CD4-positive, alpha-beta T cell treated with Interleukin-10 for 1 hour (primary cell): ENCODE measurements at regions not wholly inside any gene's neighbourhood (a gene's known extent, or its start where the extent isn't known, plus 50 kb on each side); places are given as distances from the start of the nearest gene placed in this dataset.
"Not testable (repeated sequence)": the region's sequence is repeated elsewhere in the genome, so short reads cannot be mapped to it uniquely, and the experiment has no call there.

Experiments used
- DNase-seq: peaks from one replicate; pipeline ENCODE4 v3.0.0-alpha.2; 2020

DNA sequence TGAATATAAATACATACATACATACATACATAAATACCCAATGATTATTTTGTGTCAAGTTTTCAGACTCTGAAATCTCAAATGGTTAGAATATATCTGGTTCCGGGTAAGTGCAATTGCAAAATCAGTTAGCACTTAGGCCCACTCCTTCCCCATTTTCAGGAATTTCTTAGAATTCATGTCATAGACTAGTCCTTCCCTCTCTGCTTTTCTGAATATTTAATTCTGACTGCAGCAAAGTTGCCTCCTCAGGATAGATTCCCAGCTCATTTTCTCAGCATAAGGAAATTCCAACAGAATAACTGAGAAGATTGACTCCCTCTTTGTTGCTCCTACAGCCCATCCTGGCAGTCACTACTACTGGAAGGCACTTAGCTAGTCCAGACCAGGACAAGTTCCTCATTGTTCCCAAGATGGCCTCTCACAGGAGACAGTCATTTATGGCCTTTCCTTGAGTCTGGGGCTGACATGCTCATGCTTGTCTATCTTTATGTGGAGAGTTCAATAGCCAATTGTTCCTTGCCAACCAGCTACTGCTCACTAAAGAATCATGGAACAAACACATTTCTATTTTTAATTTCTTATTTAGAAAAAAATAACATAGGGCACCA lies 142.9 kb upstream of the ITGB1 start:
- DNase-seq, result no peak

DNA sequence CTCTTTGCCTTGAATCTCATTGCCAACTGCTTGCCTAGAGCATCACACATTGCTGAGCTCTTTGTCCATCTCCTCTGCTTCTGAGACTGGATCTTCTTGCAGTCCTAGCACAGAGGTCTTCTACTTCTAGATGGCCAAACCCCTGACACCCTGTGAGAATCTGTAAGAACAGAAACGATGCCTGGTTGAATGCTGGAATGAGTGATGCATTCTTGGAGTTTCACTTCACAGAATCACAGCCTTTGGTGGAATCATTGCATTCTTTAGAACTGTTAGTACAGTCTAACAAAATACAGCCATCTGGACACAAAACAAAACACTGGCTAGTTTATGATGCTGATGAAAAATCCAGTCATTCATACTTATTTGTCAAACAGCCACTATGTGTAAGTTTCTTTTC lies 141.7 kb upstream of the ITGB1 start:
- DNase-seq, result no peak

DNA sequence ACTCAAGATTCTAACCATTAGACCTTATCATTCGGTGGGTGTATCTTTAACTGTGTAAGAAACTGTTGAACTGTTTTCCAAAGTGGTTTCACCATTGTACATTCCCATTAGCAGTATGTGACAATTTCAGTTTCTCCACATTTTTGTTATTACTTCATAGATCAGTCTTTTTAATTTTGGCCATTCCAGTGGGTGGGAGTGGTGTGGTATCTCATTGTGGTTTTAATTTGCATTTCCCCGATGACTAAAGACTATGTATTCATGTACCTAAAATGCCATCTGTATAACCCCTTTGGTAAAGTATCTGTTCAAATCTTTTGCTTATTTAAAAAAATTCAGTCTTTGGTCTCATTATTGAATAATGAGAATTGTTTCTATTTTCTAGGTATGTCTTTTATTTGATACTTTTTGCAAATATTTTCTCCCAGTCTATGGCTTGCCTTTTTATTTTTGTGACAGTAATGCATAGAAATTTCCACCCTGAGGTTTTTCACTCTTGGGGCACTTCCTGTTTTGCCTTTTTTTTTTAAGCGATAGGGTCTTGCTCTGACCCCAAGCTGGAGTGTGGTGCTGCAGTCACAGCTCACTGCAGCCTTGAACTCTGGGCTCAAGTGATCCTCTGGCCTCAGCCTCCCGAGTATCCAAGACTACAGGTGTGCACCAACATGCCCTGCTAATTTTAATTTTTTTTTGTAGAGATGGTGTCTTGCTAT lies 141.1 kb upstream of the ITGB1 start:
- DNase-seq, result no peak

GRCh38 chr10:33095867-33096815 lies 138.1 kb upstream of the ITGB1 start:
- no peak for DNase-seq

GRCh38 chr10:33094263-33095051 lies 136.4 kb upstream of the ITGB1 start:
- no peak for DNase-seq

GRCh38 chr10:33093362-33093761 lies 135.3 kb upstream of the ITGB1 start:
- DNase-seq, result no peak

DNA sequence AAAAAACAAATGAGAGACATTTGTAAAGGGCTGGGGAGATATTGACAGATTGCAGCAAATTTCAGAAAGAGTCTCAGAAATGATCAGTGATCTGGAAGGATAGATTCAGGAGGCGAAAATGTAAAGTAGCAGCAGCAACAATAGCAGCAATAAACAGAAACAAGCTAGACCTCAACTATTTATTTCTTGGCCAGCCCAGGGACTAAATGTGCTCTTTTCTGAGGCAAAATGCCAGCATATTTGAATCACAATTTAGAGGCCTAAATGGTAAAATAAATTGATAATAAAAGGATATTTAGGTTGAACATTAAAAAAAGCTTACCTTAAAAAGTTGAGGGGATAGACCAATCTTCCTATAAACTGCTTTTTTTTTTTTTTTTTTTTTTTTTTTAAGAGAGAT lies 134.6 kb upstream of the ITGB1 start:
- DNase-seq, result no peak

- DNase-seq, result no peak
Measured at GRCh38 chr10:33091201-33091600, 133.2 kb upstream of the ITGB1 start.

- no peak for DNase-seq
Measured at GRCh38 chr10:33088990-33089389, 131.0 kb upstream of the ITGB1 start.

- DNase-seq, result no peak
Measured at GRCh38 chr10:33087922-33088321, 129.9 kb upstream of the ITGB1 start.

- peak; percentile 42 for DNase-seq
Measured at GRCh38 chr10:33087152-33087551, 129.1 kb upstream of the ITGB1 start.

- DNase-seq, result no peak
Measured at GRCh38 chr10:33086100-33086499, 128.1 kb upstream of the ITGB1 start.

GRCh38 chr10:33085313-33085833 lies 127.3 kb upstream of the ITGB1 start:
- DNase-seq, result no peak

- no peak for DNase-seq
Measured at GRCh38 chr10:33084453-33084852, 126.4 kb upstream of the ITGB1 start.

GRCh38 chr10:33082373-33082895 lies 124.4 kb upstream of the ITGB1 start:
- DNase-seq, result no peak

GRCh38 chr10:33080467-33080866 lies 122.4 kb upstream of the ITGB1 start:
- not testable (repeated sequence) for DNase-seq

DNA sequence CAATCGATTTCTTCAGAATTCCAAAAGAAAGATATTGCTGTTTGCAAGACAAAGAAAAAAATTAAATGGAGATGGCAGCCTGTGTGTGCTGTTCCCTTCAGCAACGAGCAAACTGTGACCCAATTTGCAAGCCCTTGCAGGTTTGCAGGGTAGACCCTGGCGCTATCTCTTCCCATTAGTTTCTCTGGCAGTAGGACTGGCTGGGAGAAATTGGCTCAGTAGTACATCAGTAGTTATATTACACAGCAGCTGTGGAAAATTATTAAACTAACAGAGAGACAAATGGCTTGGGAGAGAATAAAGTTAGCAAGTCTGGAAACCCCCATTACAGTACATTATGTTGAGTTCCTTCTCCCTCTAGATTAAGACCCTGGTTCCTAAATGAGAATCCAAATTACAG lies 116.4 kb upstream of the ITGB1 start:
- DNase-seq, result no peak

DNA sequence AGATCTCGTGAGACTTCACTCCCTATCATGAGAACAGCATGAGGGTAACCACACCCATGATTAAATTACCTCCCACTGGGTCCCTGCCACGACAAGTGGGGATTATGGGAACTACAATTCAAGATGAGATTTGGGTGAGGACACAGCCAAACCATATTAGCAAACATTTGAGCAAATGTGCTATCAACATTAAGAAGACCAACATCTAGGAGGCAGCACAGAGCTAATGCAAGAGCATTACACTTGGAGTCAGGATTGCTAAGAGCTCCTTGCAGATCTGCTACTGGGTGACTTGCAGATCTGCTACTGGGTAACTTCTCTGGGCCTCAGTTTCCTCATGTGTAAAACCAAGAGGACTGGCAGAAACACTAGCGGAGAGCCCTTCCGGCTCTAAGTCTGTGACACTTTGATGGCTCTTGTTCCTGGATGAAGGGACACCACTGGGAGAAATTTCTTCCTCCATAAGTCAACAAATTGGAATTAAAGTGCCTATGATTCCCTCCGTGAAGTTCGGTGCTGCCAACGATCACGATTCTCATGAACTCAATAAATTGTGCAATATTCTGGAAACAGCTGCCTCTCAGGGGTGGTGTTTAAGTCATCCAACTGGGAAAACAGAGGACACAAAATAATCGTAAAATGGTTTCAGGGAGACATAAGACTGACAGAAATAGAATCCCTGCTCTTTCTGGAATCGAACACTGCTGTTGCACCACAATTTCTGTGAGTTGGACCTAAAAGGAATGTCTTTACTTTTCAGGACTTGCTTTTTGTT lies 115.8 kb upstream of the ITGB1 start:
- peak; percentile 15 for DNase-seq

GRCh38 chr10:33071857-33072256 lies 113.8 kb upstream of the ITGB1 start:
- DNase-seq, result no peak

GRCh38 chr10:33070101-33070500 lies 112.1 kb upstream of the ITGB1 start:
- no peak for DNase-seq

DNA sequence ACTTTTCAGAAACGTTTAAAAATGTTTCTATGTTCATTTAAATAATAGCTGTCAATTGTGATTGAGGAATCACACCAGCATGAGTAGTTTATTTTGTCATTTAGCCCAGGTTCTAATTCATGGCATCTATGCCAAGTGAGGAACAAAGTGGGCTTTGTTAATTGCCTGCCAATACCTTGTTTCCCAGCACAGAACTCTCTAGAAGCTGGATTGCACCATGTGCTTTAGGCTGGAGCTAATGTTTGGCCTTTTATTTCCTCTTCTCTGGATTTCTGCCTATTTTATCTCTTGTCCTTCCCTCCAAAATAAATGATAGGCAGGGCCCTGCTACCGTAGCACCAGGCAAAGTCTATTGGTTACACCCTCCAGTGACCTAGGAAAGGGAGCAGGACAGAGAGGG lies 109.9 kb upstream of the ITGB1 start:
- DNase-seq, result no peak

DNA sequence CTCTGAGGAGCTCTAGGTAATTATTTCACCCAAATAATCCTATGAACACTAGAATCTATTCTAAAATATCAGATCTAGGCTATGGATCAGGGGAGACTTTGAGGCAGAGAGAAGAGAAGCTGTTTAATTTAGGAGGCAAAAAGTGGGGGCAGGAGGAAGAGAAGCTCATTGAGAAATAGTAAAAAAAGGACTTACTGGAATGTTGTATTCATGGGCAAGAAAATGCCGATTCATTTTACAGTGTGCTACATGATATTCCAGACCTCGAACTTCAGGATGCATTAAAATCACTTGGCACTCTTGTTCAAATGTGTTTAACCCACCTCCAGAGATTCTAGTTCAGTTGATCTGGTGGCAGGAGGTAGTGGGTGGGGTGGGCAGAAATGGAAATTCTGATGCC lies 109.5 kb upstream of the ITGB1 start:
- DNase-seq, result no peak
